ENCODE measurements at regions not wholly inside any gene's neighbourhood (a gene's known extent, or its start where the extent isn't known, plus 50 kb on each side); places are given as distances from the start of the nearest gene placed in this dataset.

DNA sequence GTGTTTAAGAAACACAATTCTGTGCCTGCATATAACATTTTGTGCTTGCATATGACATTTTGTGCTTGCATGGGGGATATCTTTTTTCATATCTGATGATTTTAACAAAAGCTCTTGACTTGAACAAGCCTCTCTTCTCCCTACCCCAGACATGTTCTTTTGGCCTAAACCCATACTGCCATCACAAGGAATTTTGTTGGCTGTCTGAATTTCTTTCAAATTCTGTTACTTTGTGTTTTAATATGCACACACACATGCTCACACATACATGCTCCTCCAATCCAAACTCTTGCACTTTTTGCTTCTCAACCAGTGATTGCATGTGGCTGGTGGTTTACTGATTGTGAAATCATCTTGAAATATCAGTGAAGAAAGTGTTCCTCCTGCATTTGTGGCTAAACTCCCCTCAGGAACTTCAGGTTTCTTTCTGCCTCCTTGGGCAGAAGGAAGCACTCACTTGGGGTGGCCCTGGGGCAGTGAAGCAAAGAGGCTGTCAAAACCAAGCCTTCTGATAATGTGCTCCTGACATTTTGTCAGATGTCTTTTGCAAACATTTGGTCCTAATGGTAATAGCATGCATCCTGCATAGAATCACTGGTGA, 377.2 kb upstream of the KLF4 start:
- dilution Hi-C loops (cut with MboI; ENCODE audit: extremely low pct_ligation_motif_present, low sequenced_read_pairs), result no loop called here
- Histone ChIP-seq H3K4me2 (ENCODE audit: insufficient read depth, low read length) (no peak overlapping the region), H3K9me1 (replicated peaks; ENCODE audit: control insufficient read depth, extremely low read depth, insufficient read depth, low read length) (no peaks in the 10 kb centered on the region), H3K27ac (ENCODE audit: insufficient read depth, low read depth, low read length) (no peak overlapping the region), H3K79me2 (ENCODE audit: control insufficient read depth, insufficient read depth, low read length) (no peaks in the 10 kb centered on the region), H3K9ac (replicated peaks; ENCODE audit: extremely low read depth, insufficient read depth, low read length) (no peak overlapping the region), H2AFZ (ENCODE audit: low read depth, low read length) (no peak overlapping the region), H3K9me3 (replicated peaks; ENCODE audit: control insufficient read depth, insufficient read depth, low read length) (no peaks in the 10 kb centered on the region), H3K4me3 (replicated peaks in 1 of 3; ENCODE audit: insufficient read depth in 1 of 3, low read depth in 1 of 3, low read length in 3 of 3) (no peak overlapping the region), H3K36me3 (ENCODE audit: control insufficient read depth in 2 of 2, extremely low read depth in 1 of 2, insufficient read depth in 2 of 2, low read length in 2 of 2) (no peaks in the 10 kb centered on the region), H3K27me3 (ENCODE audit: control insufficient read depth in 2 of 2, insufficient read depth in 2 of 2, low read length in 2 of 2) (no peaks in the 10 kb centered on the region), H3K4me1 (ENCODE audit: control insufficient read depth, extremely low read depth, insufficient read depth, low read length) (no peaks in the 10 kb centered on the region), H4K20me1 (replicated peaks; ENCODE audit: control insufficient read depth, extremely low read depth, insufficient read depth, low read length) (no peaks in the 10 kb centered on the region)
- FAIRE-seq (no peak), DNase-seq (ENCODE audit: low read depth, low spot score) (no peak)
- intact Hi-C loops (cut with micrococcal nuclease), result loop anchor here (5.0 kb wide), 1 partner anchor 165 kb away; no protein-coding TSS in a partner anchor
- TF ChIP-seq, protein P1, sequence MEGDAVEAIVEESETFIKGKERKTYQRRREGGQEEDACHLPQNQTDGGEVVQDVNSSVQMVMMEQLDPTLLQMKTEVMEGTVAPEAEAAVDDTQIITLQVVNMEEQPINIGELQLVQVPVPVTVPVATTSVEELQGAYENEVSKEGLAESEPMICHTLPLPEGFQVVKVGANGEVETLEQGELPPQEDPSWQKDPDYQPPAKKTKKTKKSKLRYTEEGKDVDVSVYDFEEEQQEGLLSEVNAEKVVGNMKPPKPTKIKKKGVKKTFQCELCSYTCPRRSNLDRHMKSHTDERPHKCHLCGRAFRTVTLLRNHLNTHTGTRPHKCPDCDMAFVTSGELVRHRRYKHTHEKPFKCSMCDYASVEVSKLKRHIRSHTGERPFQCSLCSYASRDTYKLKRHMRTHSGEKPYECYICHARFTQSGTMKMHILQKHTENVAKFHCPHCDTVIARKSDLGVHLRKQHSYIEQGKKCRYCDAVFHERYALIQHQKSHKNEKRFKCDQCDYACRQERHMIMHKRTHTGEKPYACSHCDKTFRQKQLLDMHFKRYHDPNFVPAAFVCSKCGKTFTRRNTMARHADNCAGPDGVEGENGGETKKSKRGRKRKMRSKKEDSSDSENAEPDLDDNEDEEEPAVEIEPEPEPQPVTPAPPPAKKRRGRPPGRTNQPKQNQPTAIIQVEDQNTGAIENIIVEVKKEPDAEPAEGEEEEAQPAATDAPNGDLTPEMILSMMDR (IDR thresholded peaks at IDR 0.05; ENCODE audit: extremely low read depth in 1 of 2, insufficient read depth in 1 of 2, low read depth in 1 of 2, low read length in 2 of 2), result no peak
- BruUV-seq (replicated peaks), result no TSS peak
- CTCF ChIA-PET, result interaction anchor here (1.6 kb wide), 1 partner anchor 50 kb away, joined by 3 read pairs; no protein-coding TSS in a partner anchor
- POLR2A ChIA-PET, result no interaction called here

DNA sequence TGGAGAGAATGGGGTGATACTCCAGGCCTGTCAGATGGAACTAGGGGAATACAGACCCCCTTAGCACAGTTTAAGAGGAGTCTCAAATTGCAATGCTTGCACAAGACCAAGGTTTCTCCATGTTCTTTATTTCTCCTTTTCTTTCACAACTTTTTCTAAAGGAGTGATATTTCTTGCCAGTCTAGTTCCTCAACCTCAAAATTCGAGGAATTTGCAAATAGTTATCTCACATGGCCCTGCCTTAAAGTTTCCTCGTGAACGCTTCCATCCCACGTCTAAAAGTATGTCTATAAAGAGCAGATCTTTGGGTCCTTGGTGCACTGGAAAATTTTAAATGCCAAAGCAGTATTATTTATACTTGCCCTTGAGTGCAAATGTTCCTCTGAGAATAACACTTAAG, 373.8 kb upstream of the KLF4 start:
- no peaks in the 10 kb centered on the region for H3K36me3 ChIP-seq (ENCODE audit: control insufficient read depth in 2 of 2, extremely low read depth in 1 of 2, insufficient read depth in 2 of 2, low read length in 2 of 2)
- dilution Hi-C loops (cut with MboI; ENCODE audit: extremely low pct_ligation_motif_present, low sequenced_read_pairs), result no loop called here
- POLR2A ChIA-PET, result no interaction called here
- no peaks in the 10 kb centered on the region for H3K27me3 ChIP-seq (ENCODE audit: control insufficient read depth in 2 of 2, insufficient read depth in 2 of 2, low read length in 2 of 2)
- BruUV-seq (replicated peaks), result no TSS peak
- no peak overlapping the region for H3K4me3 ChIP-seq (replicated peaks in 1 of 3; ENCODE audit: insufficient read depth in 1 of 3, low read depth in 1 of 3, low read length in 3 of 3)
- H3K27ac ChIP-seq (ENCODE audit: insufficient read depth, low read depth, low read length), result no peak overlapping the region
- no peaks in the 10 kb centered on the region for H3K79me2 ChIP-seq (ENCODE audit: control insufficient read depth, insufficient read depth, low read length)
- no peaks in the 10 kb centered on the region for H3K4me1 ChIP-seq (ENCODE audit: control insufficient read depth, extremely low read depth, insufficient read depth, low read length)
- CTCF ChIA-PET, result no interaction called here
- H3K9ac ChIP-seq (replicated peaks; ENCODE audit: extremely low read depth, insufficient read depth, low read length), result no peak overlapping the region
- no peak for FAIRE-seq
- no peak overlapping the region for H3K4me2 ChIP-seq (ENCODE audit: insufficient read depth, low read length)
- H3K9me3 ChIP-seq (replicated peaks; ENCODE audit: control insufficient read depth, insufficient read depth, low read length), result no peaks in the 10 kb centered on the region
- H3K9me1 ChIP-seq (replicated peaks; ENCODE audit: control insufficient read depth, extremely low read depth, insufficient read depth, low read length), result no peaks in the 10 kb centered on the region
- no peak overlapping the region for H2AFZ ChIP-seq (ENCODE audit: low read depth, low read length)
- H4K20me1 ChIP-seq (replicated peaks; ENCODE audit: control insufficient read depth, extremely low read depth, insufficient read depth, low read length), result no peaks in the 10 kb centered on the region
- no peak for TF ChIP-seq FOS (IDR thresholded peaks at IDR 0.05; ENCODE audit: borderline replicate concordance, insufficient read depth, low read length)
- TF ChIP-seq EZH2 (IDR thresholded peaks at IDR 0.05; ENCODE audit: borderline replicate concordance, low read depth, low read length, severe bottlenecking), result no peak
- TF ChIP-seq JUN (IDR thresholded peaks at IDR 0.05; ENCODE audit: borderline replicate concordance, insufficient read depth, insufficient read length, low read depth), result no peak
- TF ChIP-seq MYC (IDR thresholded peaks at IDR 0.05; ENCODE audit: low read depth, low read length), result no peak
- TF ChIP-seq GATA2 (IDR thresholded peaks at IDR 0.05; ENCODE audit: insufficient read depth, insufficient read length, low read depth, low read length), result no peak
- TF ChIP-seq, protein P2, sequence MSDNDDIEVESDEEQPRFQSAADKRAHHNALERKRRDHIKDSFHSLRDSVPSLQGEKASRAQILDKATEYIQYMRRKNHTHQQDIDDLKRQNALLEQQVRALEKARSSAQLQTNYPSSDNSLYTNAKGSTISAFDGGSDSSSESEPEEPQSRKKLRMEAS (IDR thresholded peaks at IDR 0.05; ENCODE audit: insufficient read depth, insufficient read length), result no peak
- TF ChIP-seq POLR2A (IDR thresholded peaks at IDR 0.05; ENCODE audit: low read depth, low read length), result no peak
- TF ChIP-seq, protein P1 (IDR thresholded peaks at IDR 0.05; ENCODE audit: extremely low read depth in 1 of 2, insufficient read depth in 1 of 2, low read depth in 1 of 2, low read length in 2 of 2), result no peak
- TF ChIP-seq POLR2AphosphoS5 (IDR thresholded peaks at IDR 0.05; ENCODE audit: insufficient read depth, low read depth, low read length), result no peak
- DNase-seq (ENCODE audit: low read depth, low spot score), result no peak
- intact Hi-C loops (cut with micrococcal nuclease), result no loop called here

Data from endothelial cell of umbilical vein (primary cell).